ENCODE measurements at regions not wholly inside any gene's neighbourhood (a gene's known extent, or its start where the extent isn't known, plus 50 kb on each side); places are given as distances from the start of the nearest gene placed in this dataset.

GRCh38 chr16:86229283-86229682 lies 281.0 kb upstream of the FOXF1 start:
- TF ChIP-seq CTCF (IDR thresholded peaks at IDR 0.05; ENCODE audit: insufficient read depth, low read length) (no peak), POLR2AphosphoS5 (IDR thresholded peaks at IDR 0.05; ENCODE audit: low read depth) (no peak), SPI1 (IDR thresholded peaks at IDR 0.05; ENCODE audit: borderline replicate concordance, low read depth) (no peak), GABPA (IDR thresholded peaks at IDR 0.05; ENCODE audit: low read depth) (no peak)
- TF ChIP-seq, protein P1, sequence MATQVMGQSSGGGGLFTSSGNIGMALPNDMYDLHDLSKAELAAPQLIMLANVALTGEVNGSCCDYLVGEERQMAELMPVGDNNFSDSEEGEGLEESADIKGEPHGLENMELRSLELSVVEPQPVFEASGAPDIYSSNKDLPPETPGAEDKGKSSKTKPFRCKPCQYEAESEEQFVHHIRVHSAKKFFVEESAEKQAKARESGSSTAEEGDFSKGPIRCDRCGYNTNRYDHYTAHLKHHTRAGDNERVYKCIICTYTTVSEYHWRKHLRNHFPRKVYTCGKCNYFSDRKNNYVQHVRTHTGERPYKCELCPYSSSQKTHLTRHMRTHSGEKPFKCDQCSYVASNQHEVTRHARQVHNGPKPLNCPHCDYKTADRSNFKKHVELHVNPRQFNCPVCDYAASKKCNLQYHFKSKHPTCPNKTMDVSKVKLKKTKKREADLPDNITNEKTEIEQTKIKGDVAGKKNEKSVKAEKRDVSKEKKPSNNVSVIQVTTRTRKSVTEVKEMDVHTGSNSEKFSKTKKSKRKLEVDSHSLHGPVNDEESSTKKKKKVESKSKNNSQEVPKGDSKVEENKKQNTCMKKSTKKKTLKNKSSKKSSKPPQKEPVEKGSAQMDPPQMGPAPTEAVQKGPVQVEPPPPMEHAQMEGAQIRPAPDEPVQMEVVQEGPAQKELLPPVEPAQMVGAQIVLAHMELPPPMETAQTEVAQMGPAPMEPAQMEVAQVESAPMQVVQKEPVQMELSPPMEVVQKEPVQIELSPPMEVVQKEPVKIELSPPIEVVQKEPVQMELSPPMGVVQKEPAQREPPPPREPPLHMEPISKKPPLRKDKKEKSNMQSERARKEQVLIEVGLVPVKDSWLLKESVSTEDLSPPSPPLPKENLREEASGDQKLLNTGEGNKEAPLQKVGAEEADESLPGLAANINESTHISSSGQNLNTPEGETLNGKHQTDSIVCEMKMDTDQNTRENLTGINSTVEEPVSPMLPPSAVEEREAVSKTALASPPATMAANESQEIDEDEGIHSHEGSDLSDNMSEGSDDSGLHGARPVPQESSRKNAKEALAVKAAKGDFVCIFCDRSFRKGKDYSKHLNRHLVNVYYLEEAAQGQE (IDR thresholded peaks at IDR 0.05; ENCODE audit: insufficient replicate concordance, low read depth), result no peak

All from HL-60 (cell line).